ENCODE measurements at regions not wholly inside any gene's neighbourhood (a gene's known extent, or its start where the extent isn't known, plus 50 kb on each side); places are given as distances from the start of the nearest gene placed in this dataset.

- 85 to 87% methylated on average over 6 of the region's 6 CpGs for WGBS, 2 donors
- intact Hi-C loops (cut with DNase I; ENCODE audit: low total_unique reads): no loop called here
- no peak for DNase-seq (ENCODE audit: low spot score in 2 of 2)
- TF ChIP-seq POLR2A (IDR thresholded peaks at IDR 0.05): no peak
- no peak for TF ChIP-seq CTCF (IDR thresholded peaks at IDR 0.05)
- H3K4me3 ChIP-seq (ENCODE audit: low read depth, poor library complexity, severe bottlenecking): no peak overlapping the region
Observed at GRCh38 chr17:70241071-70241470, 71.7 kb downstream of the KCNJ2 start.

GRCh38 chr17:70242781-70243437, 73.6 kb downstream of the KCNJ2 start:
- no peak for DNase-seq (ENCODE audit: low spot score in 2 of 2)
- intact Hi-C loops (cut with DNase I; ENCODE audit: low total_unique reads): no loop called here
- no peak for TF ChIP-seq CTCF (IDR thresholded peaks at IDR 0.05)
- TF ChIP-seq POLR2A (IDR thresholded peaks at IDR 0.05): no peak
- no peak overlapping the region for H3K4me3 ChIP-seq (ENCODE audit: low read depth, poor library complexity, severe bottlenecking)
- 28 to 29% methylated on average over 7 of the region's 7 CpGs for WGBS, 2 donors

GRCh38 chr17:70251706-70252105, 82.4 kb downstream of the KCNJ2 start:
- H3K4me3 ChIP-seq (ENCODE audit: low read depth, poor library complexity, severe bottlenecking): no peak overlapping the region
- DNase-seq (ENCODE audit: low spot score in 2 of 2): no peak
- TF ChIP-seq CTCF (IDR thresholded peaks at IDR 0.05) (no peak), POLR2A (IDR thresholded peaks at IDR 0.05) (no peak)
- intact Hi-C loops (cut with DNase I; ENCODE audit: low total_unique reads): no loop called here
- WGBS, 2 donors: 57 to 65% methylated on average over 2 of the region's 2 CpGs

GRCh38 chr17:70254735-70255460, 85.6 kb downstream of the KCNJ2 start:
- intact Hi-C loops (cut with DNase I; ENCODE audit: low total_unique reads): no loop called here
- no peak for DNase-seq (ENCODE audit: low spot score in 2 of 2)
- no peak overlapping the region for H3K4me3 ChIP-seq (ENCODE audit: low read depth, poor library complexity, severe bottlenecking)
- 74 to 81% methylated on average over 2 of the region's 2 CpGs for WGBS, 2 donors
- TF ChIP-seq CTCF (IDR thresholded peaks at IDR 0.05): no peak
- no peak for TF ChIP-seq POLR2A (IDR thresholded peaks at IDR 0.05)

- WGBS, 2 donors: 88 to 96% methylated on average over 2 of the region's 2 CpGs
- H3K4me3 ChIP-seq (ENCODE audit: low read depth, poor library complexity, severe bottlenecking): no peak overlapping the region
- TF ChIP-seq POLR2A (IDR thresholded peaks at IDR 0.05): no peak
- TF ChIP-seq CTCF (IDR thresholded peaks at IDR 0.05): no peak
- intact Hi-C loops (cut with DNase I; ENCODE audit: low total_unique reads): no loop called here
- DNase-seq (ENCODE audit: low spot score in 2 of 2): no peak
Observed at GRCh38 chr17:70256751-70257150, 87.4 kb downstream of the KCNJ2 start.
